IPS DF 6.9 (cell line): ENCODE measurements at regions not wholly inside any gene's neighbourhood (a gene's known extent, or its start where the extent isn't known, plus 50 kb on each side); places are given as distances from the start of the nearest gene placed in this dataset.

Experiments
- DNase-seq: peaks from one replicate; pipeline ENCODE4 v3.0.0-alpha.2; 2013; ENCODE audit warnings: low read depth, low spot score
- H3K27ac ChIP-seq: one replicate; pipeline ENCODE4 v1.5.1; 2013; ENCODE audit warnings: low read length, control low read depth
- H3K27me3 ChIP-seq: 2 replicates; pipeline ENCODE4 v1.6.1; 2013; ENCODE audit warnings: mild to moderate bottlenecking, low read length; ENCODE audit not compliant: control insufficient read depth, insufficient read depth
- H3K36me3 ChIP-seq: 2 replicates; pipeline ENCODE4 v1.6.1; 2013; ENCODE audit warnings: low read length; ENCODE audit not compliant: control insufficient read depth, insufficient read depth
- H3K4me1 ChIP-seq: 2 replicates; pipeline ENCODE4 v1.6.1; 2013; ENCODE audit warnings: low read length; ENCODE audit not compliant: control insufficient read depth, insufficient read depth
- H3K4me3 ChIP-seq: 2 replicates; pipeline ENCODE4 v1.5.1; 2013; ENCODE audit warnings: mild to moderate bottlenecking, low read length
- H3K9me3 ChIP-seq: 2 replicates; pipeline ENCODE4 v1.6.1; 2013; ENCODE audit warnings: low read length, inconsistent platforms; ENCODE audit not compliant: control insufficient read depth, insufficient read depth
- WGBS: extraction: QIAGEN DNeasy Blood & Tissue Kit; methylation state at CpG from one replicate; pipeline ENCODE4 v1.1.7; 2013; ENCODE audit warnings: mixed read lengths, missing lambda C conversion rate; ENCODE audit not compliant: insufficient read length, insufficient coverage; 5-methylcytosine and 5-hydroxymethylcytosine counted together

DNA sequence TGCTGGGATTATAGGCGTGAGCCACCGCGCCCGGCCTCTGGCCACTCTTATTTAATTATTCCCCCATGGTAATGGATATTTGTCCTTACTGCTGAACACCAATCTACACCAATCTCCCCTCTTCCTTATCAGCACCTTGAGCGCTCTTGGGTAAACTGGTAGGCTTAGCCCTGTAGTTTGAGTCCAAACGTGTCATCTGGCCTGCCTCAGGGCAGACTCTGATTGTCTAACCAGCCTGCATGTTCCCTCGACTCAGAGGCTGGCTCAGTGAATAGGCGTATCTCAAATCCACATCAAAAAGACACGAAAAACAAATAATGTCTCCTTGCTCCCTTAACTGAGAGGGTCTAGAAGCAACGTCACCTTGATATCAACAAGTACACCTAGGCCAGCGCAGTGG is 260.9 kb downstream of the TFAP2C start:
- Histone ChIP-seq H3K36me3 (no peaks in the 10 kb centered on the region), H3K4me1 (no peaks in the 10 kb centered on the region), H3K4me3 (no peak overlapping the region), H3K9me3 (no peaks in the 10 kb centered on the region), H3K27ac (no peak overlapping the region), H3K27me3 (no peaks in the 10 kb centered on the region)
- WGBS, result no CpG with 5 or more reads among the region's 11 CpGs
- DNase-seq, result no peak

- Histone ChIP-seq H3K27ac (no peak overlapping the region), H3K9me3 (no peaks in the 10 kb centered on the region), H3K36me3 (no peaks in the 10 kb centered on the region), H3K4me1 (peaks cover 2% of the 10 kb centered on the region; the same call in 1 of the 2 replicates), H3K27me3 (no peaks in the 10 kb centered on the region), H3K4me3 (no peak overlapping the region)
- DNase-seq, result peak; percentile 22
- WGBS, result no CpG with 5 or more reads among the region's 8 CpGs
These were observed 264.3 kb downstream of the TFAP2C start for GRCh38 chr20:56893226-56893917.

GRCh38 chr20:56896447-56896846 is 267.3 kb downstream of the TFAP2C start:
- WGBS, result no CpG with 5 or more reads among the region's 7 CpGs
- H3K4me1 ChIP-seq, result peaks cover 2% of the 10 kb centered on the region; the same call in 1 of the 2 replicates
- no peak for DNase-seq

GRCh38 chr20:56897318-56897957 is 268.3 kb downstream of the TFAP2C start:
- DNase-seq, result no peak
- no peak overlapping the region for H3K27ac ChIP-seq
- peaks cover 2% of the 10 kb centered on the region; the same call in 1 of the 2 replicates for H3K4me1 ChIP-seq
- no peaks in the 10 kb centered on the region for H3K36me3 ChIP-seq
- no CpG with 5 or more reads among the region's 7 CpGs for WGBS
- H3K4me3 ChIP-seq, result no peak overlapping the region
- no peaks in the 10 kb centered on the region for H3K9me3 ChIP-seq
- H3K27me3 ChIP-seq, result no peaks in the 10 kb centered on the region

More at GRCh38 chr20:56896447-56896846, 267.3 kb downstream of the TFAP2C start:
- Histone ChIP-seq H3K27me3 (no peaks in the 10 kb centered on the region), H3K4me3 (no peak overlapping the region), H3K9me3 (no peaks in the 10 kb centered on the region), H3K27ac (no peak overlapping the region), H3K36me3 (no peaks in the 10 kb centered on the region)

GRCh38 chr20:56897958-56898349 is 268.8 kb downstream of the TFAP2C start:
- no peak for DNase-seq
- H3K4me1 ChIP-seq, result peaks cover 2% of the 10 kb centered on the region; the same call in 1 of the 2 replicates
- no peak overlapping the region for H3K27ac ChIP-seq
- no peaks in the 10 kb centered on the region for H3K27me3 ChIP-seq
- WGBS, result no CpG with 5 or more reads among the region's 3 CpGs
- no peaks in the 10 kb centered on the region for H3K9me3 ChIP-seq
- H3K4me3 ChIP-seq, result no peak overlapping the region
- no peaks in the 10 kb centered on the region for H3K36me3 ChIP-seq

GRCh38 chr20:56899506-56899905 is 270.4 kb downstream of the TFAP2C start:
- no CpG with 5 or more reads among the region's 5 CpGs for WGBS
- Histone ChIP-seq H3K27ac (no peak overlapping the region), H3K4me1 (peaks cover 2% of the 10 kb centered on the region; the same call in 1 of the 2 replicates), H3K9me3 (no peaks in the 10 kb centered on the region), H3K27me3 (no peaks in the 10 kb centered on the region), H3K4me3 (no peak overlapping the region), H3K36me3 (no peaks in the 10 kb centered on the region)
- DNase-seq, result no peak

DNA sequence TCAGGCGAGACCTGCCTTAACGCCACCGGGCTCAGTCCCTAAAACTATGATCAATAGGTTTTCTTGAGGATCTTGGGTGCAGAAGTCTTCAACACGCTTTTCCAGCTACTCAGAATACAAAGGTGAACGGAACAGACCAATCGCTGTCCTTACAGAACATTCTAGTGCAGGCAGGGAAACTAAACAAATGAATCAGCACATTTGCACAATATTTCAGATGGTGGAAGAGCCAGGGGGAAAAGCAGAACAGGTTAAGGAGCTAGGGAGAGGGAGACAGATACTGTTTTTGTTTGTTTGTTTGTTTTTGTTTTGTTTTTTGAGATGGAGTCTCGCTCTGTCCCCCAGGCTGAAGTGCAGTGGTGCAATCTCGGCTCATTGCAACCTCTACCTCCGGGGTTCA is 271.1 kb downstream of the TFAP2C start:
- Histone ChIP-seq H3K4me3 (no peak overlapping the region), H3K27me3 (no peaks in the 10 kb centered on the region), H3K27ac (no peak overlapping the region), H3K36me3 (no peaks in the 10 kb centered on the region), H3K9me3 (no peaks in the 10 kb centered on the region), H3K4me1 (peaks cover 2% of the 10 kb centered on the region; the same call in 1 of the 2 replicates)
- WGBS, result no CpG with 5 or more reads among the region's 9 CpGs
- no peak for DNase-seq

DNA sequence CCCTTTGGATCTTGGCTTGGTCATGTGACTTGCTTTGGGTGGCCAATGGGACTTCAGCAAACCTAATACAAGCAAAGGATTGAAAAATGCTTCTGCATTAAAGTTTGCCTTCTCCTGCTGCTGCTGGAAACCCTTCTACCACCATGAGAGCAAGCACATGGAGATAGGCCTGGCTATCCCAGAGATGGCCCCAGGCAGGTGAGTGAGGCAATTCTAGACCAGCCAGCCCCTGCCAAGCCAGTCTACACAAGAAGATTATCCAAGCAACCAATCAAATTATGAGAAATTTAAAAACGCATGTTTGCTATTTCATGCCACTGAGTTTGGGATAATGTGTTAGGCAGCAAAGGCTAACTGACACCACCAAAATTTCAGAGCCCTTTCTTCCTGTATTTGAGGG is 274.3 kb downstream of the TFAP2C start:
- H3K27ac ChIP-seq, result no peak overlapping the region
- H3K27me3 ChIP-seq, result no peaks in the 10 kb centered on the region
- no peak for DNase-seq
- H3K4me1 ChIP-seq, result no peaks in the 10 kb centered on the region
- no peaks in the 10 kb centered on the region for H3K9me3 ChIP-seq
- no peaks in the 10 kb centered on the region for H3K36me3 ChIP-seq
- no peak overlapping the region for H3K4me3 ChIP-seq
- no CpG with 5 or more reads among the region's 1 CpG for WGBS

GRCh38 chr20:56903858-56904257 is 274.8 kb downstream of the TFAP2C start:
- H3K9me3 ChIP-seq, result no peaks in the 10 kb centered on the region
- DNase-seq, result no peak
- H3K4me1 ChIP-seq, result no peaks in the 10 kb centered on the region
- no CpG with 5 or more reads among the region's 4 CpGs for WGBS
- H3K4me3 ChIP-seq, result no peak overlapping the region
- H3K27me3 ChIP-seq, result no peaks in the 10 kb centered on the region
- no peaks in the 10 kb centered on the region for H3K36me3 ChIP-seq
- H3K27ac ChIP-seq, result no peak overlapping the region

GRCh38 chr20:56909918-56910714 is 281.0 kb downstream of the TFAP2C start:
- H3K36me3 ChIP-seq, result no peaks in the 10 kb centered on the region
- H3K27ac ChIP-seq, result no peak overlapping the region
- no CpG with 5 or more reads among the region's 16 CpGs for WGBS
- H3K4me1 ChIP-seq, result no peaks in the 10 kb centered on the region
- DNase-seq, result no peak
- H3K9me3 ChIP-seq, result no peaks in the 10 kb centered on the region
- H3K4me3 ChIP-seq, result no peak overlapping the region
- H3K27me3 ChIP-seq, result no peaks in the 10 kb centered on the region
